GM19468 (cell line): ENCODE measurements at regions not wholly inside any gene's neighbourhood (a gene's known extent, or its start where the extent isn't known, plus 50 kb on each side); places are given as distances from the start of the nearest gene placed in this dataset.

Experiments
- ATAC-seq: cut with Tn5 transposase; IDR thresholded peaks from one replicate; pipeline ENCODE4 v1.9.1; 2021; ENCODE audit warnings: mild to moderate bottlenecking, moderate library complexity, moderate number of reproducible peaks; ENCODE audit not compliant: unreplicated experiment; ENCODE audit errors: extremely low read depth

DNA sequence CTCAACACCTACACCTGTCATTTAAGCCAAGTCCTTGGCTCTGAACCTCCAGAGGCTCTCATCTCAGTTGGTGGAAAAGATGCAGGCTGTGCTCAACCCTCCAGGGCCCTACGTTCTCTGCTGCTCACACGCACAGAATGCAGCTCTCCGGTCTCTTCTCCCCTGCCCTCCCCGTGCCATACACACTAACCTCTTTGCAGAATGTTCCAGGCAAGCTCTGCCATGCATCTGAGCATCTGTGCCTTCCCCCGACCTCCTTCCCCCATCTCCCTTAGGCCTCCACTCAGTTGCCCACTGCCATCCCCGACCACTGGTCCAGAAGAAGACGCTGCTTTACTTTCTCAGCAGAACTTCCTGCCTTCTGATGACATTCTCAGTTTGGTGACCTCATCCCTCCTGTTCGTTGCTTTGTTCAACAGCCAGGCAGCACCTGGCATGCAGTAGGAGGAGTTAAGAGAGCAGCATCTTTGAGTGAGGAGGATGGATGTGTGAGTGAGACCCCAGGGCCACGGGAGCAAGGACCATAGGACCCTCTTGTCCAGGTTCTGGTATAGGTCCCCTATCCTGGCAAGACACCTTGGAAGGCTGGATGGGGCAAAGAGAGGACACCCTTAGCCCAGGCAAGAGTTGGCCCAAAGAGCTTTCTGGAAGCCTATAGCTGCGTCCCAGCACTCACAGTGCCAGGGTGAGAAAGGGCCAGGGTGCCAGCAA is 598.0 kb downstream of the BRD1 start:
- ATAC-seq: no peak

DNA sequence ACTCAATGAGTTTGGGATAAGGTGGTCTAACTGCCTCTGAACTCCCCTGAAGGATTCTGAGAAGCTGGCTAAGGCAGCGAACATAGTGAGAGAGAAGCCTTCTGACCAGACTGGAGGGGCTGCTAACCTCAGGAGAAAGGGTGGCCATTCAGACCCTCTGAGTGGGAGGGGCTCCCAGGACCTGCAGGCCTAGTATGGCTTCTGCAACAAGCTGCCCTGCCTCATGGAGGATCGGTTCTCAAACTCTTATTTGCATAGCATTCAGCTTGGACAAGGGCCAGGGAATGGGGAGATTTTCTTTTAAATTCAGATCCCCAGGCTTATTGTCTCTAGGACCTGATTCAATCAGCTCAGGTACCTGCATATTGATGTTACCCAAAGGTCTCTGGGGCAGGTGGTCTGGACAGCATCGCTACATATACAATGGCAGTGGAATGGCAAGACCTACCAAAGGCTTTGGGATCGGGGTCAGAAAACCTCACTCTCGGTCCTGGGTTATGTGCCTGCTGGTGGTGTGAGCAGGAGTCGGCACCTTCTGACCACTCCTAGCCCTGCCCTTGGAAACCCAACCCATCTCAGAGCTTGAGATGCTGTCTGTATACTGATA is 599.1 kb downstream of the BRD1 start:
- ATAC-seq: no peak

DNA sequence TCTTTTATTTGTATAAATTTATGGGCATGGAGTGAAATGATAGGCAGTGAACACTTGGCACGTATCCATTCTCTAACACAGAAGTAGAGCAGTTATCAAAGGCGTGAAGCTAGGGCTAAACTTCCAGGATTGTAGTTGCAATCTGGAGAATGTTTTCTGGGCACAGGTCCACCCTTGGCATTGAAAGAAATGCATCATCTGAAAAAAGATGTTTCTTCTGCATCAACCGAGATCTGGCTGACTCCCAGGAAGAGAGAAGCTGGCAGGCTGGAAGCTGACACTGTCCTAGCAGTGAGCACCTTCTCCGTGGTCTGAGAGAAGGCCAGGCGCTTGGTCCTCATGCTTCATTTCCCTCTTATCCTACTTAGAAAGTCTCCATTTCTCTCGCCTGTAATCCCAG is 600.0 kb downstream of the BRD1 start:
- ATAC-seq: no peak

DNA sequence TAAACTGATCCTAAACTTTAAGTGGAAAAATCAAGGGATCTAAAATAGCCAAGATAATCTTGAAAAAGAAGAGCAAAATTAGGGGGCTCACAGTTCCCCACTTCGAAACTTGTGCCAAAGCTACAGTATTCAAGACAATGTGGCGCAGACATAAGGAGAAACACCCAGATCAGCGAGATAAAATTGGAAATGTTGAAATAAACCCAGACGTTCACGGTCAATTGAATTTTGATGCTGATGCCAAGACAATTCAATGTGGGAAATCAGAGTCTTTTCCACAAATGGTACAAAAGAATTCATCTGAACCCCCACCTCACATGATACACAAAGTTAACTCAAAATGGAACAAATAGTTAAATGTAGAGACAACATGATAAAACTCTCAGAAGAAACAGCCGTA is 601.6 kb downstream of the BRD1 start:
- no peak for ATAC-seq

DNA sequence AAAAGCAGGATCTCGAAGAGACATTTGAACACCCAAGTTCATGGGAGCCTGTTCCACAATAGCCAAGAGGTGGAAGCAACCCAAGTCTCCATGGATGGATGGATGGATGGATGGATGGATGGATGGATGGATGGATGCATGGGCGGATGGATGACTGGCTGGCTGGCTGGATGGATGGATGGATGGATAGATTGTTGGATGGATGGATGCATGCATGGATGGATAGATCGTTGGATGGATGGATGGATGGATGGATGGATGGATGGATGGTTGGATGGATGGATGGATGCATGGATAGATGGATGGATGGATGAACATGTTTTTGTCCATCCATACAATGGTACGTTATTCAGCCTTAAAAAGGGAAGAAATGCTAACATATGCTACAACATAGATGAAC is 603.4 kb downstream of the BRD1 start:
- ATAC-seq: no peak

DNA sequence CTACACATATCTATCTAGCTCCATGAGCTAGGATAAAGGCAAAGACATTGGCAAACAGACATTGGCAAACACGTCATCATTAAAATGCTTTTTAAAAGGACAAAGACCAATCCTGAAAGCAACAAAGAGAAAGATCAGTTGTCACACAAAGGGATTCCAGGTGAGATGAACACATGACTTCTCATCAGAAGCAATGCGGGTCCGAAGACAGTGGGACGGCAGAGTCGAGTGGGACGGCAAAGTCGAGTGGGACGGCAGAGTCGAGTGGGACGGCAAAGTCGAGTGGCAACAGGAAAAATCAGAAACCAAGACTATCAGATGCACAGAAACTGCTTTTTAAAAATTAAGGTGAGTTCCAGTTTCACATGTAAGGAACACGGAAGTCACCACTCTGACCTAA is 609.5 kb downstream of the BRD1 start:
- ATAC-seq: no peak

DNA sequence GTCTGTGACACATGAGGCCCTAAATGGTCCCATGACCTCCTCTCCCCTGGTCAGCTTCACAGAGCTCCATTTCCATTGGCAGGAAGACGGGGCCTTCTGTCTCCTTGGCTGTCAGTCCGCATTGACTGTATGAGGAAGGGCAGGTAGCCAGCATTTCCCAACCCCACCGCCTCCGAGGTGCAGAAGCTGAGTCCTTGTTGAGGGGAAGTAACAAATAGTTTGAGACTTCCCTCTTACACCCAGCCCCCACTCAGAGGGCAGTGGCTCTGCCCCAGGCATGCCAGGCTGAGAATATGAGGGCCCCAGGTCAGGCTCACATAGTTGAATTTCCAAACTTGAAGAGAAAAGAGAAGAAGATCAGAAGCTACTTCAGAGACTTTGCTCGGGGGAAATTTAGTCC is 611.1 kb downstream of the BRD1 start:
- ATAC-seq: no peak

DNA sequence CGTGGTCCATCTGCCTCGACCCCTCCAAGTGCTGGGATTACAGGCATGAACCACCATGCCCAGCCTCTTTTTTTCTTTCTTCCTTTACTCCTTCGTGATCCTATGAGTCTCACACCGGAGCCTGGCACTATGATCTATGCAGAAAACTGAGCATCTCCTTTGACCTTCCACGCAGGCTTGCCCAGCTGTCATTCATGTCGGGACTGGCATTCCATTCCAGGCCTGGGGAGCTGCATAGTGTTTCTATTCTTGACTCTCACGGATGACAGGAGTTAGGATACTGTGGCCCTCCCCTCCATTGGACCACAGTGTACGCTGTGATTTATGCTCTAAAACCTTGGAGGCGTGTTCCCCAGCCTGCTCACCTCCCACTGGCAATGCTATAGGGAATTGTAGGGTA is 611.8 kb downstream of the BRD1 start:
- no peak for ATAC-seq

DNA sequence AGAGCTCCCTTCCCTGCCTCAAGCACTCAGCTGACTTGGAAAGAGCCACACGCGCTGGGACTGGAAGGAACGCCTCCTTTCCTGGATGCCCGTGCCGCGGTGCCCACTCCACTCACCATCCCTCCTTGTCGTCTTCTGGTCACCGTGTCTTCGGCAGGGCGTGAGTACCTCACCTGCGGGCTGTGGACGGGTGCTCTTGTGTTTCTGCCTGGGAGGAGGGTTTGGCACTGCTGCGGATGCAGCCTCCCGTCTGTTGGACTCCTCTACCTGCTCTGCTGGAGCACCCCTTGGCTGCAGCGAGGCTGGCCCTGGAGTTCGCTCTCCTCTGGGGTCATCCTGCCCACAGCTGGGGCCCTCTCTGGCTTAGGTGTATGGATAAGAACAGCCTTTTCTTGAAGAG is 612.7 kb downstream of the BRD1 start:
- no peak for ATAC-seq

DNA sequence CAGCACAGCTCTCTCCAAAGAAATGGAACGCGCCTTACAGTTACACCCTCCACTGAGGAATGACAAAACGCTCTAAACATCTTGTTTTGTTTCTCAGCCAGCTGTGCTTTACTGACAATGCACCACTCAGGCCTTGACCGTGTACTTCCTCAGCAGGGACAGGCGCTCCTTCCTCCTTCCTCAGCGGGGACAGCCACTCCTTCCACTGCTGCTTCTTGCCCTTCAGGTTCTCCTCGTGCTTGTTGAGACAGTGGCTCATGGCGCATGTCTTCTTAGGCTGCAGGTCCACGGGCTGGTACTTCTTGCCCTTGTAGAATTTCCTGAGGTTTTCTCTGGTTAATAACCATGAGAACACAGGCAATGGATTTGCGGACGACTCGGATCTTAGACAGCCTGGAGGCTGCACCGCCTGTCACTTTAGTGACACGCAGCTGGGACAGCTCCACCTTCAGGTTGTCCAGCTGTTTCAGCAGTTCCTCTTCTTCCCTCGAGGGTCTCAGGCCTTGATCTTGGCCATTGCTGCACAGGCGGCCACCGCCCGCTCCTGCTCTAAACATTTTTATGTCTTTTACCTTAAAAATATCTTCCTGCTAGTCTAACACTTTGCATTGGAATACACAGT is 613.8 kb downstream of the BRD1 start:
- ATAC-seq: no peak

DNA sequence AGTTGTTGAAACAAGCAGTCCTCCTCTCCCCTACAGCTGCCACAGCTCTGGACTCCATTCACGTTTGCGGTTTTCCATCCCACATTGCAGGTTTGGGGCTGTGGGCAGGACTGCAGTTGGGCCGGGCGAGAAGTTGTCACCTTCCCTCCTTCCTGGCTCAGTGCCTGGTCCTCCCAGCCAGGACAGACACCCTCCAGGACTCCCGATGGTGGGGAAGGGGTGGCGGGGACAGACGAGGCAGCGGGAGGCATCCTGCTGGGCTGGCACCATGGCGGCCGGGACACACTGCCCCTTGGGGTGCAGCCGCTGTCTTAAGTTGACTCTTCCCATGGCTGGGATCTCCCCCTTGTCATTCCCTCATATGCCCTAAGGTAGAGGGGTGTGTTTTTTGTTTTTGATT is 615.2 kb downstream of the BRD1 start:
- ATAC-seq: no peak

DNA sequence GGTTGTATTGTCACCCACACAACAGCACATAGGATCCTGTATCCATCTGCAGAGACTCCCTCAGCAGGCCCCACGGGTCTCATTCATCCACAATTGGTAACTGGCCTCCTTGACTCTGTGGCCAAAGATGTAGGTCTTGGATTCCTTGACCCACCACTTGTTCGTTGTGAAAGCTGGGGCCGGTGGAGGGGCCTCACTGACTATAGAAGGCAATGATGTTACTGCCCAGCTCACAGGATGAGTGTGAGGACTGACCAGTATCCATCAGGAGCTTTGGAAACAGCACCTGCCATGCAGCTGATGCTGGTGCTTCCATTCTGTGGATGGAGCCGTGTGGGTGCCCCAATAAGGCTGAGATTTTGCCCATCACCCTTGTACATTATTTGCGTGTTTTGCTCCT is 615.7 kb downstream of the BRD1 start:
- ATAC-seq: no peak

DNA sequence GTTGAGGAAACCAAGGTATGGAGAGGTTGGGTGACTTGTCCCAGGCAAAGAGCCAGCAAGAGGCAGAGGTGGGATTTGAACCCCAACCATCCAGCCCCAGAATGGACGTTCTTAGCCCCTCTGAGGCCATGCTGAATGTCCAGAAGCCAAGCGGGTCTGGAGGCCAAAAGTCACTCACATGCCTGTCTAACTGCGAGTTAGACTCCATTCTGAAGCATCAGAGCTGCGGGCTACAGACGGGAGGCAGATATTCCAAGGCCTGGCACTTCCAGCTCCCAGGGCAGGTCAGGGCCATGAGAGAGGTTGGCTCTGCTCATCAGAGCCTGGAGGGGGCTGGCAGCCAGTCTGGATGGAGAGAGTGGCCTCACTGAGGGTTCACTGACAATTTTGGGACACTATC is 616.5 kb downstream of the BRD1 start:
- ATAC-seq: no peak

DNA sequence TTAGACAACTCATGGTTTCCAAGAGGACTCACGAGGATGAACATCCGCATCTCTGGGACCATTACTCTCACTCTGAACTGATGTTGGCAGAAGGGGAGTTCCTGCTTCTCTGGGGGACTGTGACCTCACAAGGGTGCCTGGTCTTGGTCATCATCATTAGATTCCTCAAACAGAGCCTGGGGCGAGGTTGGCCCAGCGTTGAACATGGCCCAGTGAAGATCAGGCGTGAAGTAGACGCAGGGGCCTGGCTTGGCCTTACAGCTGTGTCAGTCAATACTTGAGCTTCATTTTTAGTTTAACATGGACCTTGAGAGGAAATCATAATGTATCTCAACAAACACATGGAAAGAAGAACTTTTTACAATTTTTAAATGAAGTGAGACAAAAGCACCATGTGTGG is 617.1 kb downstream of the BRD1 start:
- no peak for ATAC-seq

DNA sequence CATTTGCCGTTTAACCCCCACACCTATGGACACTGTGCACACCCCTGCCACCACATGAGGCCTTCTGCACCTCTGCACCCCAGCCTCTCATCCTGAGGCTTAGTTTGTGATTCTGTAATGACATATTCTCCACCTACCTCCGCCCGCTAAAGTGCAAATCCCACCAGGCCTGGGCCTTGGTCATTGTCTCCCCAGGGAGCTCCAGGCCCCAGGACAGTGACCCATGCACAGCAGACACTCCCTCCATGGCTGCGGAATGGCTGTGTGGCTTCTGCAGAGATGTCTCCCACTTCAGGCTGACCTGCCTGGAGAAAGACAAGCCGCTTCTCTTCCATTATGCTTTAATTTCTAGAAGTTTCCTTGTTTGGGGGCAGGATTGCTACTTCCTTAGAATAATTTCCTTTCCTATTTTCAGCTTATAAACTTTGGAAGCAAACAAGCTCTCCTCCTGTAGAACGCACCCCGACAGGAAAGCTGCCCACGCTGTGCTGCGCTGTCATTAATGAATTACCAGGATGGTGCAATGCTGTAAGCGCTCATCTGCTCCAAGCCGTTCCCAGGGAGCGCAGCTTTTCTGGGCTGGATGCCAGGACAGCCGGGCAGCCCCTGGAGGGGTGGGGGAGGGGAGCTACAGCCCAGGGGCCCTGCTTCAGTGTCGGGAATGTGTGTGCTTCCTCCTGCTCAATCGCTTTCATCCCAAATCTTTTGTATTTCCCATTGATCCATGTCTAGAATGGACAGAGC is 618.0 kb downstream of the BRD1 start:
- no peak for ATAC-seq

DNA sequence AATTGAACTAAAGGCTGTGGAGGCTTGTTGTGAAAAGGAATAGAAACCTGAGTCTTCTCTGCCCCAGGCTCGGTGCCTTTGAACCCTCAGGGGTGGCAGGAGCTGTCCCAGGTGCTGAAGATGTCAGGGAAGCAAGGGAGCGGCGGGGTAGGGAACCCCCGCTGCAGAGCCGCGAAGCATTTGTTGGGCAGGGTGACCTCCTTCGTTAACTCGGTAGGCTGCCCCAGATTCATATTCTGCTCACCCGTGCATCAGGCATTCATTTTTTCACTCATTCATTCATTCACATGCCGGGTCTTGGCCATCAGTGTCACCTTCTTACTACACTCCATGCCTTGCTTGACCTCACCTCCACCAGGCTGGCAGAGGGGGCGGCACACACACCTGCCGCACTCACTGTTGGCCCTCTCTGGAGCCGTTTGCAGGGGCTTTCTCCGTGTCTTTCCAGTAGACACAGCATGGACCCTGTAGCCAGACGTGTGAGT is 618.9 kb downstream of the BRD1 start:
- no peak for ATAC-seq

DNA sequence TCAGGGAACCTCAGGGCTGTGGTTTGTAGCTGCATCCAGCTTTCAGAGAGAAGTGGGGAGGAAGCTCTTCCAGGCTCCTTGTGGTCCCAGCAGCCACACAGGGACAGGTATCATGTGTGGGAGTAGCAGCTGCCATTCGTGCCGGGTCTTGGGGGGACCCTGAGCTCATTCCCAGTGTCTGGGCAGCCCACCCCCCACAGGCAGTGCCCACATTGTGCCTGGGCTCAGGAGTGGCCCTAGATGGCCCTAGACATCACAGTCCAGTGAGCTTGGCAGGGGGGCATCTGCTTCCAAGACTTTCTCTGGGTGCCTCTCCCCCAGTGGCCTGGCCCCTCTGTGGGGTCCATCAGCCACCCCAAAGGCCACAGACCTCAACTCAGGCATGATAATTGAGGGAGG is 619.7 kb downstream of the BRD1 start:
- ATAC-seq: no peak

DNA sequence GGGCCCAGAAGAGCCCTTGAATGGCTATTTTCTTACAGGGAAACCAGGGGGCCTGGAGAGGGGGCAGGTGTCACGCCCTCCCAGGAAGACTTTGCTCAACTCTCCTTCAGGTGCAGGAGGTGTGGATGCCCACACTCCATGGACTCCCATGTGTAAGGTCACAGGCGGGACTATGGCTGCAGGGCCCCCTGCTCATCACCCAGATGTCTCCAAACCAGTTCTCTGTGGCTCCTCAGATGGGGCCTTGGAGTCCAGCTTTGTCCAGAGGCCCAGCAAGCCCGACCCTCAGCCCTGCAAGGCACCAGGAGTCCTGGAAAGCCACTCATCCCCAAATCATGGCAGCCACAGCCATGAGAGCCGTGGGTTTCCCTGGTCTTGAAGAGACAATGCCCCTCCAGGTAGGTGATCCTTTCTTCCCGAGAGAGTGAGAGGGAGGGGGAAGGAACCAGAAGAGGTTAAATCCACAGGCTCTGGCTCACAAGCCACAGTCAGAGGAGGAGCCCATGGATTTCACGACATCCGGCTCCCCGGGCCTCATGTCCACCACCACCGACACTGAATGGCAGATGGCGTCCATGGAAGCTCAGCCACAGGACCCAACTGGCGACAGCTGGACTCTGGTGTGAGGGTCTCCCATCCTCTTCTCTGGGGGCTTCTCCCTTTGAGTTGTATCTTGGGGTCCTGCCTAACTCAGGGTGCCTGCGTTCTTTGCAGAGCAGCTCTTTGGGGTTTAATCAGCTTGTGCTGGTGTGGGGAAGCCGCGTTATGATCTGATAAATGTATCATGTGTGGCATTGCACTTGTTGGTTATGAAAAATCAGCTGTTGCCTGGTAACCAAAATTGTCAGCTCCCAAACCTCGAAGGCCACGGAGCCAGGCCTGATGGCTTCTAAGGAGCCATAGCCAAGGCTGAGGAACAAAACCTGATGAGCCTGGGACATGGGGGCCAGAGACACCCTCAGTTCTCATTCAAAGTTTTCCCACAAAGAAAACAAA is 620.4 kb downstream of the BRD1 start:
- no peak for ATAC-seq

DNA sequence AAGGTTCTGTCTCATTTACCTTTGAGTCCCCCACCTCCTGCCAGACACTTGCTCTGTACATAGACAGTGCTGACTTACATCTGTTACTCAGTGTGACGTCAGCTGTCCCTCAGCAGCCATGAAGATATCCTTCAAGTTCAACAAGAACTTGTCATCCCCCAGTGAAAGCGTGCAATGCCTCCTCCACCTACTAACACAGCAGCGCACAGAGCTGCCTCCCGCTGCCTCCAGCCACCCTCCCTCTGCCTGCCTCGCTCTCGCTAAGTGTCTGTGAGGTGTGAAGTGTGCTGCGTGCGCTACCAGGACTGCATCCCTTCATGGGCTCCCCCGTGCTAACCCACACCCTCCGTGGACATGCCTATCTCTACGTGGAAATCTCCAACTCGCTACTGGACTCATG is 621.4 kb downstream of the BRD1 start:
- no peak for ATAC-seq

DNA sequence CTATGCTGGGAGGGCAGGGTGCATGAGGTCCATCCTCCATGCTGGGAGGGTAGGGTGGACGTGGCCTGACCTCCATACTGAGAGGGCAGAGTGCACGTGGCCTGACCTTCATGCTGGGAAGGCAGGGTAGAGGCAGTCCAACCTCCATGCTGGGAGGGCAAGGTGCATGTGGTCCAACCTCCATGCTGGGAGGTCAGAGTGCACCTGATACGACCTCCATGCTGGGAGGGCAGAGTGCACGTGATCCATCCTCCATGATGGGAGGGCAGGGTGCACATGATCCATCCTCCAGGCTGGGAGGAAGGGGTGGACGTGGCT is 622.2 kb downstream of the BRD1 start:
- ATAC-seq: no peak
